ENCODE measurements at regions not wholly inside any gene's neighbourhood (a gene's known extent, or its start where the extent isn't known, plus 50 kb on each side); places are given as distances from the start of the nearest gene placed in this dataset.

GRCh38 chr10:6305401-6306321, 102.9 kb downstream of the PFKFB3 start:
- DNase-seq (ENCODE audit: low read depth in 3 of 3) = no peak

GRCh38 chr10:6306917-6307316, 104.2 kb downstream of the PFKFB3 start:
- DNase-seq (ENCODE audit: low read depth in 3 of 3) = no peak

- DNase-seq (ENCODE audit: low read depth in 3 of 3) = no peak
Measured at GRCh38 chr10:6309816-6310215, 107.1 kb downstream of the PFKFB3 start.

GRCh38 chr10:6310977-6311376, 108.2 kb downstream of the PFKFB3 start:
- DNase-seq (ENCODE audit: low read depth in 3 of 3) = no peak

- DNase-seq (ENCODE audit: low read depth in 3 of 3) = no peak
Measured at GRCh38 chr10:6311700-6312330, 109.1 kb downstream of the PFKFB3 start.

- DNase-seq (ENCODE audit: low read depth in 3 of 3) = no peak
Measured at GRCh38 chr10:6312636-6313035, 109.9 kb downstream of the PFKFB3 start.

- no peak for DNase-seq (ENCODE audit: low read depth in 3 of 3)
Measured at GRCh38 chr10:6313111-6313895, 110.6 kb downstream of the PFKFB3 start.

- DNase-seq (ENCODE audit: low read depth in 3 of 3) = no peak
Measured at GRCh38 chr10:6314620-6315205, 112.0 kb downstream of the PFKFB3 start.

- no peak for DNase-seq (ENCODE audit: low read depth in 3 of 3)
Measured at GRCh38 chr10:6319119-6319518, 116.4 kb downstream of the PFKFB3 start.

- no peak for DNase-seq (ENCODE audit: low read depth in 3 of 3)
Measured at GRCh38 chr10:6320320-6321010, 117.7 kb downstream of the PFKFB3 start.

- no peak for DNase-seq (ENCODE audit: low read depth in 3 of 3)
Measured at GRCh38 chr10:6321880-6322279, 119.1 kb downstream of the PFKFB3 start.

- DNase-seq (ENCODE audit: low read depth in 3 of 3) = no peak
Measured at GRCh38 chr10:6322805-6323204, 120.1 kb downstream of the PFKFB3 start.

GRCh38 chr10:6327961-6328698, 125.4 kb downstream of the PFKFB3 start:
- no peak for DNase-seq (ENCODE audit: low read depth in 3 of 3)

- no peak for DNase-seq (ENCODE audit: low read depth in 3 of 3)
Measured at GRCh38 chr10:6328699-6329423, 126.1 kb downstream of the PFKFB3 start.

- no peak for DNase-seq (ENCODE audit: low read depth in 3 of 3)
Measured at GRCh38 chr10:6333086-6333485, 130.4 kb downstream of the PFKFB3 start.

- DNase-seq (ENCODE audit: low read depth in 3 of 3) = no peak
Measured at GRCh38 chr10:6333973-6334372, 131.2 kb downstream of the PFKFB3 start.

- no peak for DNase-seq (ENCODE audit: low read depth in 3 of 3)
Measured at GRCh38 chr10:6336016-6336415, 133.3 kb downstream of the PFKFB3 start.

- DNase-seq (ENCODE audit: low read depth in 3 of 3) = no peak
Measured at GRCh38 chr10:6337382-6337781, 134.7 kb downstream of the PFKFB3 start.

GRCh38 chr10:6338361-6338760, 135.6 kb downstream of the PFKFB3 start:
- no peak for DNase-seq (ENCODE audit: low read depth in 3 of 3)

- no peak for DNase-seq (ENCODE audit: low read depth in 3 of 3)
Measured at GRCh38 chr10:6339891-6340290, 137.2 kb downstream of the PFKFB3 start.

All from stimulated activated CD4-positive, alpha-beta T cell treated with anti-CD3 and anti-CD28 coated beads, TNF-alpha, amount 100 ng/mL, for 4 hours (primary cell).